WTC11 (cell line): ENCODE measurements at regions not wholly inside any gene's neighbourhood (a gene's known extent, or its start where the extent isn't known, plus 50 kb on each side); places are given as distances from the start of the nearest gene placed in this dataset.

ENCODE experiments used
- ATAC-seq: fragments of 200-7000 bp; cut with Tn5 transposase; 2 replicates; pipeline ENCODE4 v1.10.0; 2021; ENCODE audit warnings: mild to moderate bottlenecking, moderate library complexity
- CTCF ChIA-PET: fragments of 300-600 bp; sonication (Branson Sonifier 250); formaldehyde crosslinking; loops from one replicate; lab custom pipeline; 2021; ENCODE audit warnings: antibody characterized with exemption; lab: Charles Lee
- POLR2A ChIA-PET: fragments of 350-600 bp; sonication (Branson Sonifier 250); formaldehyde crosslinking; loops from one replicate; lab custom pipeline; 2021; ENCODE audit warnings: antibody characterized with exemption; lab: Charles Lee
- DNase-seq: peaks from one replicate; pipeline ENCODE4 v3.0.0; 2021; ENCODE audit warnings: low spot score
- H3K27ac Mint-ChIP-seq: 2 replicates; pipeline ENCODE4 v1.8.0; 2021; ENCODE audit warnings: mixed read lengths
- H3K27me3 Mint-ChIP-seq: 2 replicates; pipeline ENCODE4 v1.8.0; 2021; ENCODE audit warnings: low read depth, mild to moderate bottlenecking, moderate library complexity, mixed read lengths
- H3K36me3 Mint-ChIP-seq: 2 replicates; pipeline ENCODE4 v1.8.0; 2021; ENCODE audit warnings: mixed read lengths
- H3K4me1 Mint-ChIP-seq: 2 replicates; pipeline ENCODE4 v1.8.0; 2022; ENCODE audit warnings: mixed read lengths
- H3K4me3 Mint-ChIP-seq: 2 replicates; pipeline ENCODE4 v1.8.0; 2021; ENCODE audit warnings: mild to moderate bottlenecking, moderate library complexity, mixed read lengths
- H3K9me3 Mint-ChIP-seq: 2 replicates; pipeline ENCODE4 v1.8.0; 2021; ENCODE audit warnings: mixed read lengths
- AFF4 ChIP-seq: sonication (generic); formaldehyde crosslinking; IDR thresholded peaks from 2 replicates; pipeline ENCODE4 v1.8.1; 2023; ENCODE audit warnings: mild to moderate bottlenecking, missing genetic modification reagents, borderline replicate concordance
- CREB1 ChIP-seq: sonication (generic); formaldehyde crosslinking; IDR thresholded peaks from 2 replicates; pipeline ENCODE4 v1.8.0; 2023; ENCODE audit warnings: mild to moderate bottlenecking, missing genetic modification reagents
- ELF4 ChIP-seq: sonication (generic); formaldehyde crosslinking; IDR thresholded peaks from 2 replicates; pipeline ENCODE4 v1.8.1; 2022; ENCODE audit warnings: low read depth, mild to moderate bottlenecking, moderate library complexity, missing genetic modification reagents
- GRHL2 ChIP-seq: fragments of 250-450 bp; sonication (Bioruptor Pico); IDR thresholded peaks from 2 replicates; pipeline ENCODE4 v1.8.0; 2022; ENCODE audit warnings: mild to moderate bottlenecking, moderate library complexity; ENCODE audit not compliant: insufficient replicate concordance, severe bottlenecking
- JAZF1 ChIP-seq: fragments of 250-450 bp; sonication (Bioruptor Pico); IDR thresholded peaks from 2 replicates; pipeline ENCODE4 v1.9.0; 2021; ENCODE audit warnings: moderate library complexity, mild to moderate bottlenecking, inconsistent platforms
- MYBL2 ChIP-seq: sonication (generic); formaldehyde crosslinking; IDR thresholded peaks from 2 replicates; pipeline ENCODE4 v1.8.1; 2023; ENCODE audit warnings: mild to moderate bottlenecking, moderate library complexity, missing genetic modification reagents
- NR3C1 ChIP-seq: sonication (generic); formaldehyde crosslinking; conservative IDR thresholded peaks from 2 replicates; pipeline ENCODE4 v1.8.1; 2023; ENCODE audit warnings: low read depth, mild to moderate bottlenecking, missing genetic modification reagents
- OVOL2 ChIP-seq: fragments of 250-450 bp; sonication (Bioruptor Pico); IDR thresholded peaks from 2 replicates; pipeline ENCODE4 v1.9.0; 2021; ENCODE audit warnings: mild to moderate bottlenecking, borderline replicate concordance
- PRRX2 ChIP-seq: fragments of 250-450 bp; sonication (Bioruptor Pico); IDR thresholded peaks from 2 replicates; pipeline ENCODE4 v1.8.0; 2021; ENCODE audit warnings: mild to moderate bottlenecking
- RELA ChIP-seq: sonication (generic); formaldehyde crosslinking; IDR thresholded peaks from 2 replicates; pipeline ENCODE4 v1.8.1; 2022; ENCODE audit warnings: missing genetic modification reagents, mild to moderate bottlenecking, borderline replicate concordance
- RORB ChIP-seq: fragments of 250-450 bp; sonication (Bioruptor Pico); IDR thresholded peaks from 2 replicates; pipeline ENCODE4 v1.9.0; 2021; ENCODE audit warnings: mild to moderate bottlenecking
- ZBTB21 ChIP-seq: sonication (generic); formaldehyde crosslinking; IDR thresholded peaks from 2 replicates; pipeline ENCODE4 v1.8.1; 2023; ENCODE audit warnings: mild to moderate bottlenecking, missing genetic modification reagents, borderline replicate concordance
- ZBTB43 ChIP-seq: sonication (generic); formaldehyde crosslinking; IDR thresholded peaks from 2 replicates; pipeline ENCODE4 v1.8.1; 2023; ENCODE audit warnings: mild to moderate bottlenecking, missing genetic modification reagents
- ZNF219 ChIP-seq: sonication (generic); formaldehyde crosslinking; IDR thresholded peaks from 2 replicates; pipeline ENCODE4 v1.8.0; 2023; ENCODE audit warnings: missing genetic modification reagents, mild to moderate bottlenecking, borderline replicate concordance
- ZNF263 ChIP-seq: sonication (generic); formaldehyde crosslinking; IDR thresholded peaks from 2 replicates; pipeline ENCODE4 v1.8.1; 2022; ENCODE audit warnings: low read depth, mild to moderate bottlenecking, moderate library complexity, missing genetic modification reagents
- ZNF532 ChIP-seq: fragments of 250-450 bp; sonication (Bioruptor Pico); IDR thresholded peaks from 2 replicates; pipeline ENCODE4 v1.9.0; 2021; ENCODE audit warnings: mild to moderate bottlenecking, borderline replicate concordance
- ZNF671 ChIP-seq: fragments of 250-450 bp; sonication (Bioruptor Pico); IDR thresholded peaks from 2 replicates; pipeline ENCODE4 v1.8.0; 2021; ENCODE audit warnings: mild to moderate bottlenecking
- ZSCAN18 ChIP-seq: fragments of 250-450 bp; sonication (Bioruptor Pico); IDR thresholded peaks from 2 replicates; pipeline ENCODE4 v2.1.2; 2022; ENCODE audit warnings: mild to moderate bottlenecking, moderate library complexity
- TF ChIP-seq, protein P1 (sequence below): sonication (generic); formaldehyde crosslinking; IDR thresholded peaks from 2 replicates; pipeline ENCODE4 v1.8.1; 2023; ENCODE audit warnings: mild to moderate bottlenecking, missing genetic modification reagents, moderate library complexity
- TF ChIP-seq, protein P2 (sequence below): sonication (generic); formaldehyde crosslinking; conservative IDR thresholded peaks from 2 replicates; pipeline ENCODE4 v1.8.1; 2023; ENCODE audit warnings: mild to moderate bottlenecking, low read depth, missing genetic modification reagents, moderate library complexity

DNA sequence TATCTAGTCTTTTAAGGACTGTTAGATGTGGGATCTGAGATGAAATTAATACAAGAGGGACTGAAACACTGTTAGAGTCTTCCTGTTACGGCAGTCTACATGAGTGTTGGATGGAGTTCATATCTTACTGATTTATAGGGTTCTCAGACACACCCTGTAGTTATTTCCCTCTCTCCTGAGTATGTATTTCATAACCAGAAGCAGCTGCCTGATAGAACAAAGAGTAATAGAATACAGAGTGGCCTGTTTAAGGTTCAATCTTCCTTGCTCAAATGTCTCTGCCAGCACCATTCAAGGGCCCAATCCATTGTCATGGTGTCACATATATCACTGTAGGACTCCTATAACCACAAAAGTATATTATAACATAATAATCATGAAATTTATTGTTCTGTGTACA lies 1229.1 kb upstream of the ACVR2A start:
- peaks cover 61% of the 10 kb centered on the region for H3K9me3 Mint-ChIP-seq
- no peak for DNase-seq

DNA sequence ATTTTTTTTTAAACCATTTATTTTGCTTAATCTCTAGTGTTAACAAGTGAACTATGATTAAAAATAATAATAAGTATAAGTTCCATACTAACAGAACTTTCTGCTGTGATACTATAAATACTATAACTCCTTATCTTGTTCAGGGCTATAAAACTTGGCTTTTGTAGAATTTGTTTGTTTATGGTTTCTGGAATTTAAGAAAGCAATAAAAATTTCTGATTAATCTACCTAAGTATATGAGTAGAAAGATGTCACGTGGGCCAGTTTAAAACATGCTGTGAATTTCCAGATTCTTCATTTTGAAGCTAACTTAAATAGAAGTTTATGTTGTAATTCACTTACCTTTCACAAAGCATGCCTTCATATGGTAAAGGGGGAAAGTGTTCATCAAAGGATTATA lies 1236.3 kb upstream of the ACVR2A start:
- H3K4me3 Mint-ChIP-seq: no peak overlapping the region
- TF ChIP-seq AFF4: no peak
- no peak for TF ChIP-seq ZNF532
- no peak for TF ChIP-seq JAZF1 (CRISPR knock-in tag)
- TF ChIP-seq CREB1: no peak
- TF ChIP-seq, protein P1, sequence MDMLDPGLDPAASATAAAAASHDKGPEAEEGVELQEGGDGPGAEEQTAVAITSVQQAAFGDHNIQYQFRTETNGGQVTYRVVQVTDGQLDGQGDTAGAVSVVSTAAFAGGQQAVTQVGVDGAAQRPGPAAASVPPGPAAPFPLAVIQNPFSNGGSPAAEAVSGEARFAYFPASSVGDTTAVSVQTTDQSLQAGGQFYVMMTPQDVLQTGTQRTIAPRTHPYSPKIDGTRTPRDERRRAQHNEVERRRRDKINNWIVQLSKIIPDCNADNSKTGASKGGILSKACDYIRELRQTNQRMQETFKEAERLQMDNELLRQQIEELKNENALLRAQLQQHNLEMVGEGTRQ (CRISPR knock-in tag): no peak
- no peak for TF ChIP-seq ZNF263 (CRISPR knock-in tag)
- TF ChIP-seq ZBTB21: no peak
- no peak for TF ChIP-seq PRRX2

More for the DNA sequence above, 1229.1 kb upstream of the ACVR2A start:
- no peak for TF ChIP-seq RELA
- TF ChIP-seq, protein P1 (CRISPR knock-in tag): no peak
- TF ChIP-seq ZNF219 (CRISPR knock-in tag): no peak
- no peak for TF ChIP-seq ELF4 (CRISPR knock-in tag)
- TF ChIP-seq NR3C1: no peak
- TF ChIP-seq, protein P2, sequence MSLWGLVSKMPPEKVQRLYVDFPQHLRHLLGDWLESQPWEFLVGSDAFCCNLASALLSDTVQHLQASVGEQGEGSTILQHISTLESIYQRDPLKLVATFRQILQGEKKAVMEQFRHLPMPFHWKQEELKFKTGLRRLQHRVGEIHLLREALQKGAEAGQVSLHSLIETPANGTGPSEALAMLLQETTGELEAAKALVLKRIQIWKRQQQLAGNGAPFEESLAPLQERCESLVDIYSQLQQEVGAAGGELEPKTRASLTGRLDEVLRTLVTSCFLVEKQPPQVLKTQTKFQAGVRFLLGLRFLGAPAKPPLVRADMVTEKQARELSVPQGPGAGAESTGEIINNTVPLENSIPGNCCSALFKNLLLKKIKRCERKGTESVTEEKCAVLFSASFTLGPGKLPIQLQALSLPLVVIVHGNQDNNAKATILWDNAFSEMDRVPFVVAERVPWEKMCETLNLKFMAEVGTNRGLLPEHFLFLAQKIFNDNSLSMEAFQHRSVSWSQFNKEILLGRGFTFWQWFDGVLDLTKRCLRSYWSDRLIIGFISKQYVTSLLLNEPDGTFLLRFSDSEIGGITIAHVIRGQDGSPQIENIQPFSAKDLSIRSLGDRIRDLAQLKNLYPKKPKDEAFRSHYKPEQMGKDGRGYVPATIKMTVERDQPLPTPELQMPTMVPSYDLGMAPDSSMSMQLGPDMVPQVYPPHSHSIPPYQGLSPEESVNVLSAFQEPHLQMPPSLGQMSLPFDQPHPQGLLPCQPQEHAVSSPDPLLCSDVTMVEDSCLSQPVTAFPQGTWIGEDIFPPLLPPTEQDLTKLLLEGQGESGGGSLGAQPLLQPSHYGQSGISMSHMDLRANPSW (CRISPR knock-in tag): no peak
- TF ChIP-seq ZBTB43 (CRISPR knock-in tag): no peak
- no peak for TF ChIP-seq RORB (CRISPR knock-in tag)
- no peak for TF ChIP-seq ZNF671
- no peak for TF ChIP-seq MYBL2 (CRISPR knock-in tag)
- TF ChIP-seq GRHL2: no peak
- TF ChIP-seq OVOL2 (CRISPR knock-in tag): no peak
- TF ChIP-seq ZSCAN18 (CRISPR knock-in tag): no peak
- ChIA-PET CTCF (no interaction called here), POLR2A (no interaction called here)
- Mint-ChIP-seq H3K4me3 (no peak overlapping the region), H3K27me3 (no peaks in the 10 kb centered on the region), H3K4me1 (no peaks in the 10 kb centered on the region), H3K27ac (no peak overlapping the region), H3K36me3 (peaks cover 50% of the 10 kb centered on the region)
- ATAC-seq: no peak

More for the DNA sequence above, 1236.3 kb upstream of the ACVR2A start:
- POLR2A ChIA-PET: no interaction called here
- Mint-ChIP-seq H3K4me1 (no peaks in the 10 kb centered on the region), H3K27me3 (no peaks in the 10 kb centered on the region), H3K36me3 (peaks cover 3% of the 10 kb centered on the region), H3K27ac (no peak overlapping the region), H3K9me3 (peaks cover 18% of the 10 kb centered on the region)
- DNase-seq (no peak), ATAC-seq (no peak)
- CTCF ChIA-PET: no interaction called here
